K562 (cell line): ENCODE measurements at regions not wholly inside any gene's neighbourhood (a gene's known extent, or its start where the extent isn't known, plus 50 kb on each side); places are given as distances from the start of the nearest gene placed in this dataset.

ENCODE experiments used
- ARID1B ChIP-seq: fragments of 450-650 bp; IDR thresholded peaks from 2 replicates; pipeline ENCODE4 v1.6.1; 2016; ENCODE audit warnings: antibody characterized with exemption, mild to moderate bottlenecking, inconsistent platforms
- CEBPZ ChIP-seq: fragments of 150-350 bp; IDR thresholded peaks from 2 replicates; pipeline ENCODE4 v1.6.1; 2014; ENCODE audit warnings: low read depth, mild to moderate bottlenecking, low read length, borderline replicate concordance
- CHD1 ChIP-seq: fragments of 200-600 bp; sonication (generic); IDR thresholded peaks from one replicate; pipeline ENCODE4 v1.6.1; 2012; ENCODE audit warnings: mild to moderate bottlenecking, moderate library complexity, low read length, inconsistent platforms
- EZH2 ChIP-seq: IDR thresholded peaks from 2 replicates; pipeline ENCODE4 v1.6.1; 2012; ENCODE audit warnings: low read depth, mild to moderate bottlenecking, inconsistent platforms, low read length, borderline replicate concordance
- GATAD2A ChIP-seq: fragments of 450-650 bp; IDR thresholded peaks from 2 replicates; pipeline ENCODE4 v1.6.1; 2017
- MYBL2 ChIP-seq, 2 experiments: fragments of 450-650 bp in 1 of 2; sonication (generic) in 1 of 2; formaldehyde crosslinking in 1 of 2; IDR thresholded peaks; 2 replicates each; pipeline versions ENCODE4 v1.6.1 to v1.8.1; 2017 to 2022; ENCODE audit warnings: borderline replicate concordance in 1 of 2, inconsistent platforms in 1 of 2, low read depth in 1 of 2, mild to moderate bottlenecking in 1 of 2, missing genetic modification reagents in 1 of 2, moderate library complexity in 1 of 2
- NR2C1 ChIP-seq, 2 experiments: fragments of 450-650 bp; IDR thresholded peaks; 2 replicates each; pipeline ENCODE4 v1.6.1; 2017; ENCODE audit warnings: mild to moderate bottlenecking in 2 of 2, antibody characterized with exemption in 1 of 2, inconsistent platforms in 1 of 2, missing compliant biosample characterization in 1 of 2, missing genetic modification characterization in 1 of 2
- RBM17 ChIP-seq: fragments of 200-400 bp; formaldehyde crosslinking; IDR thresholded peaks from 2 replicates; pipeline ENCODE4 v1.6.1; 2017; ENCODE audit warnings: low read depth, mild to moderate bottlenecking, low read length, borderline replicate concordance
- RCOR1 ChIP-seq, 2 experiments: IDR thresholded peaks; 2 replicates each; pipeline ENCODE4 v1.6.1; 2012; ENCODE audit warnings: low read depth in 2 of 2, low read length in 2 of 2, borderline replicate concordance in 1 of 2, improper control_type of control experiment in 1 of 2
- SMC3 ChIP-seq: conservative IDR thresholded peaks from 2 replicates; pipeline ENCODE4 v1.6.1; 2011; ENCODE audit warnings: low read depth, low read length, improper control_type of control experiment; ENCODE audit not compliant: insufficient read depth
- ZFP30 ChIP-seq: fragments of 250-450 bp; sonication (Bioruptor Pico); IDR thresholded peaks from 2 replicates; pipeline ENCODE4 v1.8.0; 2022; ENCODE audit warnings: moderate library complexity, mild to moderate bottlenecking, inconsistent platforms, borderline replicate concordance
- ZZZ3 ChIP-seq: fragments of 450-650 bp; IDR thresholded peaks from 2 replicates; pipeline ENCODE4 v1.6.1; 2016; ENCODE audit warnings: antibody characterized with exemption, mild to moderate bottlenecking, moderate library complexity
- TF ChIP-seq, protein P1 (sequence below): fragments of 450-650 bp; IDR thresholded peaks from 2 replicates; pipeline ENCODE4 v1.6.1; 2016; ENCODE audit warnings: borderline replicate concordance
- TF ChIP-seq, protein P2 (sequence below), 2 experiments: fragments of 450-650 bp in 1 of 2; sonication (generic) in 1 of 2; formaldehyde crosslinking in 1 of 2; IDR thresholded peaks in 1 of 2; conservative IDR thresholded peaks in 1 of 2; 2 replicates each; pipeline versions ENCODE4 v1.6.1 to v1.8.1; 2016 to 2023; ENCODE audit warnings: mild to moderate bottlenecking in 2 of 2, moderate library complexity in 2 of 2, inconsistent platforms in 1 of 2, missing genetic modification reagents in 1 of 2

DNA sequence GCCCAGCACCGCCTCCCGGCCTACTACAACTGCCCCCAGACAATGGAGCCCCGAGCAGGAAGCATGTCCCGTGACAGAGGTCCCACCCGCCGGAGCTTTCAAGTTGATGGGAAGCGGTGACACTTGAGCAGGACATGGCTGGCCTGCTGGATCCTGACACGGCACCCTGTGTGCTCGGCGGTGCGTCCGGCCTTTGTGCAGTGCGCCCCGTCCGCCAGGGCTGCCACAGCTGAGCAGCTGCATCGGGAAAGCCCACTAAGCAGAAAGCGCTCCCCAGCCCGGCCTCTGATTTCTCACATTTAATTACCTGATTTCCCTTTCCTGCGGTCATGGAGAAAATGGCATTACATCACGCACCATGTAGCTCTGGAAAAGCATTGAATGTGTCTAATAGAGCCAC lies 611.9 kb downstream of the IRX1 start:
- no peak for TF ChIP-seq GATAD2A
- TF ChIP-seq RBM17 = no peak
- no peak for TF ChIP-seq CEBPZ
- no peak for TF ChIP-seq ARID1B
- no peak for TF ChIP-seq ZZZ3
- TF ChIP-seq, protein P1, sequence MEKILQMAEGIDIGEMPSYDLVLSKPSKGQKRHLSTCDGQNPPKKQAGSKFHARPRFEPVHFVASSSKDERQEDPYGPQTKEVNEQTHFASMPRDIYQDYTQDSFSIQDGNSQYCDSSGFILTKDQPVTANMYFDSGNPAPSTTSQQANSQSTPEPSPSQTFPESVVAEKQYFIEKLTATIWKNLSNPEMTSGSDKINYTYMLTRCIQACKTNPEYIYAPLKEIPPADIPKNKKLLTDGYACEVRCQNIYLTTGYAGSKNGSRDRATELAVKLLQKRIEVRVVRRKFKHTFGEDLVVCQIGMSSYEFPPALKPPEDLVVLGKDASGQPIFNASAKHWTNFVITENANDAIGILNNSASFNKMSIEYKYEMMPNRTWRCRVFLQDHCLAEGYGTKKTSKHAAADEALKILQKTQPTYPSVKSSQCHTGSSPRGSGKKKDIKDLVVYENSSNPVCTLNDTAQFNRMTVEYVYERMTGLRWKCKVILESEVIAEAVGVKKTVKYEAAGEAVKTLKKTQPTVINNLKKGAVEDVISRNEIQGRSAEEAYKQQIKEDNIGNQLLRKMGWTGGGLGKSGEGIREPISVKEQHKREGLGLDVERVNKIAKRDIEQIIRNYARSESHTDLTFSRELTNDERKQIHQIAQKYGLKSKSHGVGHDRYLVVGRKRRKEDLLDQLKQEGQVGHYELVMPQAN = no peak
- no peak for TF ChIP-seq MYBL2 (IDR thresholded peaks at IDR 0.05; ENCODE audit: low read depth)
- TF ChIP-seq MYBL2 (CRISPR knock-in tag; IDR thresholded peaks at IDR 0.05; ENCODE audit: borderline replicate concordance) = no peak
- no peak for TF ChIP-seq ZFP30
- TF ChIP-seq NR2C1 (IDR thresholded peaks at IDR 0.05) = no peak
- TF ChIP-seq NR2C1 (tag; IDR thresholded peaks at IDR 0.05) = no peak
- no peak for TF ChIP-seq RCOR1 (IDR thresholded peaks at IDR 0.05; ENCODE audit: borderline replicate concordance in 1 of 2, low read depth in 2 of 2, low read length in 2 of 2)
- TF ChIP-seq, protein P2, sequence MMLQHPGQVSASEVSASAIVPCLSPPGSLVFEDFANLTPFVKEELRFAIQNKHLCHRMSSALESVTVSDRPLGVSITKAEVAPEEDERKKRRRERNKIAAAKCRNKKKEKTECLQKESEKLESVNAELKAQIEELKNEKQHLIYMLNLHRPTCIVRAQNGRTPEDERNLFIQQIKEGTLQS (IDR thresholded peaks at IDR 0.05) = no peak
- TF ChIP-seq, protein P2 (CRISPR knock-in tag; conservative IDR thresholded peaks at IDR 0.05) = no peak
- TF ChIP-seq EZH2 = no peak
- no peak for TF ChIP-seq SMC3
- no peak for TF ChIP-seq CHD1
